ENCODE measurements at regions not wholly inside any gene's neighbourhood (a gene's known extent, or its start where the extent isn't known, plus 50 kb on each side); places are given as distances from the start of the nearest gene placed in this dataset.

- Histone ChIP-seq H3K79me2 (ENCODE audit: insufficient read depth, low read length) (no peaks in the 10 kb centered on the region), H3K27me3 (ENCODE audit: control insufficient read depth in 1 of 2, insufficient read depth in 2 of 2, low read length in 2 of 2) (no peaks in the 10 kb centered on the region), H3K27ac (ENCODE audit: extremely low read length, insufficient read depth, low read length) (no peak overlapping the region), H2AFZ (ENCODE audit: low read length) (no peak overlapping the region), H3K9ac (ENCODE audit: insufficient read depth, low read depth, low read length) (no peak overlapping the region), H3K4me1 (ENCODE audit: insufficient read depth, low read length) (no peaks in the 10 kb centered on the region), H3K36me3 (replicated peaks in 1 of 2; ENCODE audit: control insufficient read depth in 1 of 2, insufficient read depth in 2 of 2, low read length in 2 of 2) (no peaks in the 10 kb centered on the region), H3K4me2 (ENCODE audit: low read depth, low read length) (no peak overlapping the region), H3K4me3 (replicated peaks in 1 of 3; ENCODE audit: insufficient read depth in 1 of 3, low read depth in 2 of 3, low read length in 3 of 3) (no peak overlapping the region), H4K20me1 (ENCODE audit: insufficient read depth, low read length) (no peaks in the 10 kb centered on the region), H3K9me3 (ENCODE audit: low read length) (no peaks in the 10 kb centered on the region)
- DNase-seq (ENCODE audit: low spot score) (no peak), FAIRE-seq (no peak), ATAC-seq (no peak)
- intact Hi-C loops (cut with micrococcal nuclease; ENCODE audit: unreplicated experiment) (no loop called here), in situ Hi-C loops (cut with HindIII; ENCODE audit: extremely low pct_ligation_motif_present, low pct_unique_long_range_greater_than_20kb) (no loop called here)
- ChIA-PET CTCF (ENCODE audit: low intra/inter-chr PET ratio, low total read pairs) (no interaction called here), POLR2A (no interaction called here)
- BruUV-seq (replicated peaks) = no TSS peak
- TF ChIP-seq TFE3 (CRISPR knock-in tag; IDR thresholded peaks at IDR 0.05) (no peak), PCBP1 (IDR thresholded peaks at IDR 0.05; ENCODE audit: borderline replicate concordance, low read depth, low read length) (no peak), SP4 (CRISPR knock-in tag; IDR thresholded peaks at IDR 0.05) (no peak), ZZZ3 (CRISPR knock-in tag; IDR thresholded peaks at IDR 0.05; ENCODE audit: borderline replicate concordance) (no peak), SOX6 (IDR thresholded peaks at IDR 0.05) (no peak), SOX6 (CRISPR knock-in tag; IDR thresholded peaks at IDR 0.05) (no peak), ATRX (CRISPR knock-in tag; IDR thresholded peaks at IDR 0.05; ENCODE audit: borderline replicate concordance) (no peak), AKAP8 (CRISPR knock-in tag; IDR thresholded peaks at IDR 0.05) (no peak)
- TF ChIP-seq, protein P1, sequence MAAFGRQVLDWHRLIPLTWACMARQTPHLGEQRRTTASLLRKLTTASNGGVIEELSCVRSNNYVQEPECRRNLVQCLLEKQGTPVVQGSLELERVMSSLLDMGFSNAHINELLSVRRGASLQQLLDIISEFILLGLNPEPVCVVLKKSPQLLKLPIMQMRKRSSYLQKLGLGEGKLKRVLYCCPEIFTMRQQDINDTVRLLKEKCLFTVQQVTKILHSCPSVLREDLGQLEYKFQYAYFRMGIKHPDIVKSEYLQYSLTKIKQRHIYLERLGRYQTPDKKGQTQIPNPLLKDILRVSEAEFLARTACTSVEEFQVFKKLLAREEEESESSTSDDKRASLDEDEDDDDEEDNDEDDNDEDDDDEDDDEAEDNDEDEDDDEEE (CRISPR knock-in tag; IDR thresholded peaks at IDR 0.05) = no peak
- TF ChIP-seq, protein P2, sequence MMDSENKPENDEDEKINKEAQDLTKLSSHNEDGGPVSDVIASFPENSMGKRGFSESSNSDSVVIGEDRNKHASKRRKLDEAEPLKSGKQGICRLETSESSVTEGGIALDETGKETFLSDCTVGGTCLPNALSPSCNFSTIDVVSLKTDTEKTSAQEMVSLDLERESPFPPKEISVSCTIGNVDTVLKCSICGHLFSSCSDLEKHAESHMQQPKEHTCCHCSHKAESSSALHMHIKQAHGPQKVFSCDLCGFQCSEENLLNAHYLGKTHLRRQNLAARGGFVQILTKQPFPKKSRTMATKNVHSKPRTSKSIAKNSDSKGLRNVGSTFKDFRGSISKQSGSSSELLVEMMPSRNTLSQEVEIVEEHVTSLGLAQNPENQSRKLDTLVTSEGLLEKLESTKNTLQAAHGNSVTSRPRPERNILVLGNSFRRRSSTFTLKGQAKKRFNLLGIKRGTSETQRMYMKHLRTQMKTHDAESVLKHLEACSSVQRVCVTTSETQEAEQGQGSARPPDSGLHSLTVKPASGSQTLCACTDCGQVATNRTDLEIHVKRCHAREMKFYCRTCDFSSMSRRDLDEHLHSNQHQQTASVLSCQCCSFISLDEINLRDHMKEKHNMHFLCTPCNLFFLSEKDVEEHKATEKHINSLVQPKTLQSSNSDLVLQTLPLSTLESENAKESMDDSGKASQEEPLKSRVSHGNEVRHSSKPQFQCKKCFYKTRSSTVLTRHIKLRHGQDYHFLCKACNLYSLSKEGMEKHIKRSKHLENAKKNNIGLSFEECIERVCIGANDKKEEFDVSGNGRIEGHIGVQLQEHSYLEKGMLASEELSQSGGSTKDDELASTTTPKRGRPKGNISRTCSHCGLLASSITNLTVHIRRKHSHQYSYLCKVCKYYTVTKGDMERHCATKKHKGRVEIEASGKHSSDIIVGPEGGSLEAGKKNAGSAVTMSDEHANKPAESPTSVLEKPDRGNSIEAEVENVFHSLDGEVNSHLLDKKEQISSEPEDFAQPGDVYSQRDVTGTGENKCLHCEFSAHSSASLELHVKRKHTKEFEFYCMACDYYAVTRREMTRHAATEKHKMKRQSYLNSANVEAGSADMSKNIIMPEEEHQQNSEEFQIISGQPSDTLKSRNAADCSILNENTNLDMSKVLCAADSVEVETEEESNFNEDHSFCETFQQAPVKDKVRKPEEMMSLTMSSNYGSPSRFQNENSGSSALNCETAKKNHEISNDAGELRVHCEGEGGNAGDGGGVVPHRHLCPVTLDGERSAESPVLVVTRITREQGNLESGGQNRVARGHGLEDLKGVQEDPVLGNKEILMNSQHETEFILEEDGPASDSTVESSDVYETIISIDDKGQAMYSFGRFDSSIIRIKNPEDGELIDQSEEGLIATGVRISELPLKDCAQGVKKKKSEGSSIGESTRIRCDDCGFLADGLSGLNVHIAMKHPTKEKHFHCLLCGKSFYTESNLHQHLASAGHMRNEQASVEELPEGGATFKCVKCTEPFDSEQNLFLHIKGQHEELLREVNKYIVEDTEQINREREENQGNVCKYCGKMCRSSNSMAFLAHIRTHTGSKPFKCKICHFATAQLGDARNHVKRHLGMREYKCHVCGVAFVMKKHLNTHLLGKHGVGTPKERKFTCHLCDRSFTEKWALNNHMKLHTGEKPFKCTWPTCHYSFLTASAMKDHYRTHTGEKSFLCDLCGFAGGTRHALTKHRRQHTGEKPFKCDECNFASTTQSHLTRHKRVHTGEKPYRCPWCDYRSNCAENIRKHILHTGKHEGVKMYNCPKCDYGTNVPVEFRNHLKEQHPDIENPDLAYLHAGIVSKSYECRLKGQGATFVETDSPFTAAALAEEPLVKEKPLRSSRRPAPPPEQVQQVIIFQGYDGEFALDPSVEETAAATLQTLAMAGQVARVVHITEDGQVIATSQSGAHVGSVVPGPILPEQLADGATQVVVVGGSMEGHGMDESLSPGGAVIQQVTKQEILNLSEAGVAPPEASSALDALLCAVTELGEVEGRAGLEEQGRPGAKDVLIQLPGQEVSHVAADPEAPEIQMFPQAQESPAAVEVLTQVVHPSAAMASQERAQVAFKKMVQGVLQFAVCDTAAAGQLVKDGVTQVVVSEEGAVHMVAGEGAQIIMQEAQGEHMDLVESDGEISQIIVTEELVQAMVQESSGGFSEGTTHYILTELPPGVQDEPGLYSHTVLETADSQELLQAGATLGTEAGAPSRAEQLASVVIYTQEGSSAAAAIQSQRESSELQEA (CRISPR knock-in tag; IDR thresholded peaks at IDR 0.05; ENCODE audit: not compliant biosample characterization) = no peak
- TF ChIP-seq, protein P3, sequence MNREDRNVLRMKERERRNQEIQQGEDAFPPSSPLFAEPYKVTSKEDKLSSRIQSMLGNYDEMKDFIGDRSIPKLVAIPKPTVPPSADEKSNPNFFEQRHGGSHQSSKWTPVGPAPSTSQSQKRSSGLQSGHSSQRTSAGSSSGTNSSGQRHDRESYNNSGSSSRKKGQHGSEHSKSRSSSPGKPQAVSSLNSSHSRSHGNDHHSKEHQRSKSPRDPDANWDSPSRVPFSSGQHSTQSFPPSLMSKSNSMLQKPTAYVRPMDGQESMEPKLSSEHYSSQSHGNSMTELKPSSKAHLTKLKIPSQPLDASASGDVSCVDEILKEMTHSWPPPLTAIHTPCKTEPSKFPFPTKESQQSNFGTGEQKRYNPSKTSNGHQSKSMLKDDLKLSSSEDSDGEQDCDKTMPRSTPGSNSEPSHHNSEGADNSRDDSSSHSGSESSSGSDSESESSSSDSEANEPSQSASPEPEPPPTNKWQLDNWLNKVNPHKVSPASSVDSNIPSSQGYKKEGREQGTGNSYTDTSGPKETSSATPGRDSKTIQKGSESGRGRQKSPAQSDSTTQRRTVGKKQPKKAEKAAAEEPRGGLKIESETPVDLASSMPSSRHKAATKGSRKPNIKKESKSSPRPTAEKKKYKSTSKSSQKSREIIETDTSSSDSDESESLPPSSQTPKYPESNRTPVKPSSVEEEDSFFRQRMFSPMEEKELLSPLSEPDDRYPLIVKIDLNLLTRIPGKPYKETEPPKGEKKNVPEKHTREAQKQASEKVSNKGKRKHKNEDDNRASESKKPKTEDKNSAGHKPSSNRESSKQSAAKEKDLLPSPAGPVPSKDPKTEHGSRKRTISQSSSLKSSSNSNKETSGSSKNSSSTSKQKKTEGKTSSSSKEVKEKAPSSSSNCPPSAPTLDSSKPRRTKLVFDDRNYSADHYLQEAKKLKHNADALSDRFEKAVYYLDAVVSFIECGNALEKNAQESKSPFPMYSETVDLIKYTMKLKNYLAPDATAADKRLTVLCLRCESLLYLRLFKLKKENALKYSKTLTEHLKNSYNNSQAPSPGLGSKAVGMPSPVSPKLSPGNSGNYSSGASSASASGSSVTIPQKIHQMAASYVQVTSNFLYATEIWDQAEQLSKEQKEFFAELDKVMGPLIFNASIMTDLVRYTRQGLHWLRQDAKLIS (CRISPR knock-in tag; IDR thresholded peaks at IDR 0.05) = no peak
Measured at GRCh38 chr2:193250389-193250788, 1055.7 kb upstream of the TMEFF2 start.
